ENCODE measurements at regions not wholly inside any gene's neighbourhood (a gene's known extent, or its start where the extent isn't known, plus 50 kb on each side); places are given as distances from the start of the nearest gene placed in this dataset.

GRCh38 chr7:36083626-36084380 lies 69.3 kb upstream of the EEPD1 start:
- Mint-ChIP-seq H3K27ac (no peak overlapping the region), H3K36me3 (ENCODE audit: low read depth) (no peaks in the 10 kb centered on the region), H3K4me1 (no peaks in the 10 kb centered on the region), H3K27me3 (no peaks in the 10 kb centered on the region), H3K9me3 (peaks cover 7% of the 10 kb centered on the region), H3K4me3 (no peak overlapping the region)
- no peak for ATAC-seq (replicated peaks)

- Mint-ChIP-seq H3K36me3 (ENCODE audit: low read depth) (no peaks in the 10 kb centered on the region), H3K9me3 (peaks cover 7% of the 10 kb centered on the region), H3K4me1 (no peaks in the 10 kb centered on the region), H3K27me3 (no peaks in the 10 kb centered on the region), H3K27ac (no peak overlapping the region), H3K4me3 (no peak overlapping the region)
- no peak for ATAC-seq (replicated peaks)
Observed at GRCh38 chr7:36084485-36085091, 68.5 kb upstream of the EEPD1 start.

- Mint-ChIP-seq H3K27ac (no peak overlapping the region), H3K4me1 (no peaks in the 10 kb centered on the region), H3K9me3 (peaks cover 7% of the 10 kb centered on the region), H3K27me3 (no peaks in the 10 kb centered on the region), H3K36me3 (ENCODE audit: low read depth) (no peaks in the 10 kb centered on the region), H3K4me3 (no peak overlapping the region)
- no peak for ATAC-seq (replicated peaks)
Observed at GRCh38 chr7:36085096-36085495, 68.0 kb upstream of the EEPD1 start.

GRCh38 chr7:36086571-36086970 lies 66.5 kb upstream of the EEPD1 start:
- H3K27ac Mint-ChIP-seq = no peak overlapping the region
- H3K9me3 Mint-ChIP-seq = peaks cover 7% of the 10 kb centered on the region
- no peak for ATAC-seq (replicated peaks)
- H3K36me3 Mint-ChIP-seq (ENCODE audit: low read depth) = no peaks in the 10 kb centered on the region
- no peaks in the 10 kb centered on the region for H3K27me3 Mint-ChIP-seq
- no peaks in the 10 kb centered on the region for H3K4me1 Mint-ChIP-seq
- H3K4me3 Mint-ChIP-seq = no peak overlapping the region

GRCh38 chr7:36088553-36088952 lies 64.5 kb upstream of the EEPD1 start:
- no peak overlapping the region for H3K4me3 Mint-ChIP-seq
- ATAC-seq (replicated peaks) = no peak
- peaks cover 7% of the 10 kb centered on the region for H3K9me3 Mint-ChIP-seq
- H3K27me3 Mint-ChIP-seq = no peaks in the 10 kb centered on the region
- H3K36me3 Mint-ChIP-seq (ENCODE audit: low read depth) = no peaks in the 10 kb centered on the region
- no peaks in the 10 kb centered on the region for H3K4me1 Mint-ChIP-seq
- no peak overlapping the region for H3K27ac Mint-ChIP-seq

GRCh38 chr7:36088966-36089365 lies 64.1 kb upstream of the EEPD1 start:
- no peak for ATAC-seq (replicated peaks)
- Mint-ChIP-seq H3K27me3 (no peaks in the 10 kb centered on the region), H3K9me3 (peaks cover 7% of the 10 kb centered on the region), H3K36me3 (ENCODE audit: low read depth) (no peaks in the 10 kb centered on the region), H3K27ac (no peak overlapping the region), H3K4me3 (no peak overlapping the region), H3K4me1 (no peaks in the 10 kb centered on the region)

- Mint-ChIP-seq H3K4me1 (no peaks in the 10 kb centered on the region), H3K27ac (no peak overlapping the region), H3K36me3 (ENCODE audit: low read depth) (no peaks in the 10 kb centered on the region), H3K27me3 (no peaks in the 10 kb centered on the region), H3K4me3 (no peak overlapping the region), H3K9me3 (peaks cover 7% of the 10 kb centered on the region)
- ATAC-seq (replicated peaks) = no peak
Observed at GRCh38 chr7:36090976-36091873, 61.8 kb upstream of the EEPD1 start.

- no peak for ATAC-seq (replicated peaks)
- Mint-ChIP-seq H3K4me3 (no peak overlapping the region), H3K36me3 (ENCODE audit: low read depth) (no peaks in the 10 kb centered on the region), H3K4me1 (no peaks in the 10 kb centered on the region), H3K27me3 (no peaks in the 10 kb centered on the region), H3K9me3 (peaks cover 7% of the 10 kb centered on the region), H3K27ac (no peak overlapping the region)
Observed at GRCh38 chr7:36091874-36092176, 61.2 kb upstream of the EEPD1 start.

GRCh38 chr7:36092221-36092771 lies 60.8 kb upstream of the EEPD1 start:
- H3K9me3 Mint-ChIP-seq = peaks cover 7% of the 10 kb centered on the region
- ATAC-seq (replicated peaks) = no peak
- H3K4me1 Mint-ChIP-seq = no peaks in the 10 kb centered on the region
- H3K27me3 Mint-ChIP-seq = no peaks in the 10 kb centered on the region
- H3K4me3 Mint-ChIP-seq = no peak overlapping the region
- no peak overlapping the region for H3K27ac Mint-ChIP-seq
- no peaks in the 10 kb centered on the region for H3K36me3 Mint-ChIP-seq (ENCODE audit: low read depth)

GRCh38 chr7:36096460-36097095 lies 56.5 kb upstream of the EEPD1 start:
- Mint-ChIP-seq H3K27me3 (peaks cover 3% of the 10 kb centered on the region), H3K4me1 (no peaks in the 10 kb centered on the region), H3K36me3 (ENCODE audit: low read depth) (no peaks in the 10 kb centered on the region), H3K9me3 (peaks cover 9% of the 10 kb centered on the region), H3K27ac (no peak overlapping the region), H3K4me3 (no peak overlapping the region)
- ATAC-seq (replicated peaks) = no peak

GRCh38 chr7:36098096-36098495 lies 55.0 kb upstream of the EEPD1 start:
- ATAC-seq (replicated peaks) = no peak
- Mint-ChIP-seq H3K27ac (no peak overlapping the region), H3K9me3 (peaks cover 9% of the 10 kb centered on the region), H3K4me1 (no peaks in the 10 kb centered on the region), H3K36me3 (ENCODE audit: low read depth) (no peaks in the 10 kb centered on the region), H3K27me3 (peaks cover 3% of the 10 kb centered on the region), H3K4me3 (no peak overlapping the region)

- no peak for ATAC-seq (replicated peaks)
- Mint-ChIP-seq H3K9me3 (peaks cover 9% of the 10 kb centered on the region), H3K36me3 (ENCODE audit: low read depth) (no peaks in the 10 kb centered on the region), H3K4me1 (no peaks in the 10 kb centered on the region), H3K4me3 (no peak overlapping the region), H3K27me3 (peaks cover 3% of the 10 kb centered on the region), H3K27ac (no peak overlapping the region)
Observed at GRCh38 chr7:36100226-36100625, 52.8 kb upstream of the EEPD1 start.

GRCh38 chr7:36100634-36101033 lies 52.4 kb upstream of the EEPD1 start:
- peaks cover 9% of the 10 kb centered on the region for H3K9me3 Mint-ChIP-seq
- no peaks in the 10 kb centered on the region for H3K4me1 Mint-ChIP-seq
- no peak overlapping the region for H3K27ac Mint-ChIP-seq
- no peaks in the 10 kb centered on the region for H3K36me3 Mint-ChIP-seq (ENCODE audit: low read depth)
- ATAC-seq (replicated peaks) = no peak
- H3K27me3 Mint-ChIP-seq = peaks cover 3% of the 10 kb centered on the region
- H3K4me3 Mint-ChIP-seq = no peak overlapping the region

Measured in activated T-helper 17 cell treated with anti-CD3 and anti-CD28 coated beads, Interleukin-2, amount 50 U/mL, for 72 hours (primary cell).